ENCODE measurements at regions not wholly inside any gene's neighbourhood (a gene's known extent, or its start where the extent isn't known, plus 50 kb on each side); places are given as distances from the start of the nearest gene placed in this dataset.

GRCh38 chr7:96410126-96410839, 88.4 kb upstream of the SLC25A13 start:
- Mint-ChIP-seq H3K4me1 (peaks cover 3% of the 10 kb centered on the region), H3K9me3 (no peaks in the 10 kb centered on the region), H3K27ac (no peak overlapping the region), H3K27me3 (peaks cover 3% of the 10 kb centered on the region), H3K36me3 (ENCODE audit: low read depth) (no peaks in the 10 kb centered on the region), H3K4me3 (no peak overlapping the region)
- POLR2A ChIA-PET: no interaction called here
- CTCF ChIA-PET: no interaction called here
- no peak for DNase-seq

- POLR2A ChIA-PET: no interaction called here
- no peaks in the 10 kb centered on the region for H3K36me3 Mint-ChIP-seq (ENCODE audit: low read depth)
- H3K4me1 Mint-ChIP-seq: no peaks in the 10 kb centered on the region
- H3K9me3 Mint-ChIP-seq: no peaks in the 10 kb centered on the region
- DNase-seq: no peak
- CTCF ChIA-PET: no interaction called here
- H3K27me3 Mint-ChIP-seq: peaks cover 4% of the 10 kb centered on the region
- H3K4me3 Mint-ChIP-seq: no peak overlapping the region
- no peak overlapping the region for H3K27ac Mint-ChIP-seq
These were observed 87.0 kb upstream of the SLC25A13 start for GRCh38 chr7:96408881-96409280.

- POLR2A ChIA-PET: no interaction called here
- Mint-ChIP-seq H3K4me1 (no peaks in the 10 kb centered on the region), H3K9me3 (peaks cover 2% of the 10 kb centered on the region), H3K27me3 (peaks cover 4% of the 10 kb centered on the region), H3K4me3 (no peak overlapping the region), H3K36me3 (ENCODE audit: low read depth) (no peaks in the 10 kb centered on the region), H3K27ac (no peak overlapping the region)
- no peak for DNase-seq
- CTCF ChIA-PET: no interaction called here
These were observed 85.5 kb upstream of the SLC25A13 start for GRCh38 chr7:96407427-96407826.

- peaks cover 2% of the 10 kb centered on the region for H3K9me3 Mint-ChIP-seq
- ChIA-PET CTCF (interaction anchor here (0.7 kb wide), 1 partner anchor 35 kb away, joined by 3 read pairs; no protein-coding TSS in a partner anchor), POLR2A (no interaction called here)
These were observed 81.0 kb upstream of the SLC25A13 start for GRCh38 chr7:96402913-96403312.

GRCh38 chr7:96401200-96401599, 79.3 kb upstream of the SLC25A13 start:
- no peak for DNase-seq
- peaks cover 11% of the 10 kb centered on the region for H3K27me3 Mint-ChIP-seq
- H3K36me3 Mint-ChIP-seq (ENCODE audit: low read depth): no peaks in the 10 kb centered on the region
- H3K27ac Mint-ChIP-seq: no peak overlapping the region
- ChIA-PET CTCF (no interaction called here), POLR2A (no interaction called here)
- H3K9me3 Mint-ChIP-seq: peaks cover 2% of the 10 kb centered on the region
- H3K4me1 Mint-ChIP-seq: no peaks in the 10 kb centered on the region
- no peak overlapping the region for H3K4me3 Mint-ChIP-seq

More at GRCh38 chr7:96402913-96403312, 81.0 kb upstream of the SLC25A13 start:
- no peak overlapping the region for H3K4me3 Mint-ChIP-seq
- H3K4me1 Mint-ChIP-seq: no peaks in the 10 kb centered on the region
- no peaks in the 10 kb centered on the region for H3K36me3 Mint-ChIP-seq (ENCODE audit: low read depth)
- no peak overlapping the region for H3K27ac Mint-ChIP-seq
- DNase-seq: no peak
- H3K27me3 Mint-ChIP-seq: peaks cover 14% of the 10 kb centered on the region

- ChIA-PET CTCF (no interaction called here), POLR2A (no interaction called here)
- H3K4me3 Mint-ChIP-seq: no peak overlapping the region
- no peak overlapping the region for H3K27ac Mint-ChIP-seq
- H3K27me3 Mint-ChIP-seq: peaks cover 13% of the 10 kb centered on the region
- no peaks in the 10 kb centered on the region for H3K36me3 Mint-ChIP-seq (ENCODE audit: low read depth)
- H3K4me1 Mint-ChIP-seq: no peaks in the 10 kb centered on the region
- DNase-seq: no peak
- H3K9me3 Mint-ChIP-seq: peaks cover 2% of the 10 kb centered on the region
These were observed 78.6 kb upstream of the SLC25A13 start for GRCh38 chr7:96400518-96400917.

GRCh38 chr7:96400001-96400400, 78.1 kb upstream of the SLC25A13 start:
- Mint-ChIP-seq H3K4me1 (no peaks in the 10 kb centered on the region), H3K36me3 (ENCODE audit: low read depth) (no peaks in the 10 kb centered on the region), H3K27me3 (peaks cover 13% of the 10 kb centered on the region), H3K9me3 (peaks cover 2% of the 10 kb centered on the region), H3K27ac (no peak overlapping the region), H3K4me3 (no peak overlapping the region)
- ChIA-PET CTCF (no interaction called here), POLR2A (no interaction called here)
- no peak for DNase-seq

GRCh38 chr7:96397936-96398598, 76.2 kb upstream of the SLC25A13 start:
- no peak for DNase-seq
- H3K4me1 Mint-ChIP-seq: no peaks in the 10 kb centered on the region
- no peak overlapping the region for H3K4me3 Mint-ChIP-seq
- ChIA-PET CTCF (no interaction called here), POLR2A (no interaction called here)
- no peak overlapping the region for H3K27ac Mint-ChIP-seq
- peaks cover 19% of the 10 kb centered on the region for H3K27me3 Mint-ChIP-seq
- H3K36me3 Mint-ChIP-seq (ENCODE audit: low read depth): no peaks in the 10 kb centered on the region
- H3K9me3 Mint-ChIP-seq: no peaks in the 10 kb centered on the region

- H3K36me3 Mint-ChIP-seq (ENCODE audit: low read depth): no peaks in the 10 kb centered on the region
- no peaks in the 10 kb centered on the region for H3K9me3 Mint-ChIP-seq
- H3K4me3 Mint-ChIP-seq: no peak overlapping the region
- H3K4me1 Mint-ChIP-seq: no peaks in the 10 kb centered on the region
- DNase-seq: no peak
- ChIA-PET POLR2A (no interaction called here), CTCF (interaction anchor here (1.0 kb wide), 1 partner anchor 639 kb away, joined by 3 read pairs; no protein-coding TSS in a partner anchor)
- H3K27me3 Mint-ChIP-seq: peaks cover 2% of the 10 kb centered on the region
- H3K27ac Mint-ChIP-seq: no peak overlapping the region
These were observed 66.9 kb upstream of the SLC25A13 start for GRCh38 chr7:96388620-96389383.

GRCh38 chr7:96388166-96388565, 66.3 kb upstream of the SLC25A13 start:
- ChIA-PET POLR2A (no interaction called here), CTCF (no interaction called here)
- no peaks in the 10 kb centered on the region for H3K4me1 Mint-ChIP-seq
- DNase-seq: no peak
- H3K9me3 Mint-ChIP-seq: no peaks in the 10 kb centered on the region
- no peak overlapping the region for H3K4me3 Mint-ChIP-seq
- H3K27ac Mint-ChIP-seq: no peak overlapping the region
- H3K36me3 Mint-ChIP-seq (ENCODE audit: low read depth): no peaks in the 10 kb centered on the region
- H3K27me3 Mint-ChIP-seq: no peaks in the 10 kb centered on the region

- no peaks in the 10 kb centered on the region for H3K36me3 Mint-ChIP-seq (ENCODE audit: low read depth)
These were observed 58.2 kb upstream of the SLC25A13 start for GRCh38 chr7:96380111-96380512.

GRCh38 chr7:96377399-96377798, 55.5 kb upstream of the SLC25A13 start:
- ChIA-PET POLR2A (no interaction called here), CTCF (no interaction called here)
- H3K4me1 Mint-ChIP-seq: no peaks in the 10 kb centered on the region
- H3K27ac Mint-ChIP-seq: no peak overlapping the region
- H3K4me3 Mint-ChIP-seq: no peak overlapping the region
- no peak for DNase-seq
- H3K9me3 Mint-ChIP-seq: no peaks in the 10 kb centered on the region
- H3K27me3 Mint-ChIP-seq: peaks cover 4% of the 10 kb centered on the region
- no peaks in the 10 kb centered on the region for H3K36me3 Mint-ChIP-seq (ENCODE audit: low read depth)

More at GRCh38 chr7:96380111-96380512, 58.2 kb upstream of the SLC25A13 start:
- peaks cover 3% of the 10 kb centered on the region for H3K27me3 Mint-ChIP-seq
- H3K9me3 Mint-ChIP-seq: no peaks in the 10 kb centered on the region
- no peak overlapping the region for H3K4me3 Mint-ChIP-seq
- ChIA-PET CTCF (no interaction called here), POLR2A (no interaction called here)
- DNase-seq: no peak
- H3K27ac Mint-ChIP-seq: no peak overlapping the region
- no peaks in the 10 kb centered on the region for H3K4me1 Mint-ChIP-seq
